Keratinocyte (primary cell): ENCODE measurements at regions not wholly inside any gene's neighbourhood (a gene's known extent, or its start where the extent isn't known, plus 50 kb on each side); places are given as distances from the start of the nearest gene placed in this dataset.

Experiments
- EZH2 ChIP-seq: IDR thresholded peaks from one replicate; pipeline ENCODE4 v1.6.1; 2012; ENCODE audit warnings: inconsistent platforms, mild to moderate bottlenecking, low read length, moderate library complexity
- TF ChIP-seq, protein P1 (sequence below), 3 experiments: IDR thresholded peaks in 1 of 3; conservative IDR thresholded peaks in 1 of 3; optimal IDR thresholded peaks in 1 of 3; 2 replicates in 2 of 3; 3 replicates in 1 of 3; pipeline versions ENCODE3 to v1.5.1; 2011; ENCODE audit warnings: low read length in 3 of 3, mild to moderate bottlenecking in 3 of 3, moderate library complexity in 2 of 3, control low read depth in 1 of 3, inconsistent platforms in 1 of 3; ENCODE audit not compliant: insufficient read depth in 2 of 3; ENCODE audit errors: extremely low read depth in 1 of 3

DNA sequence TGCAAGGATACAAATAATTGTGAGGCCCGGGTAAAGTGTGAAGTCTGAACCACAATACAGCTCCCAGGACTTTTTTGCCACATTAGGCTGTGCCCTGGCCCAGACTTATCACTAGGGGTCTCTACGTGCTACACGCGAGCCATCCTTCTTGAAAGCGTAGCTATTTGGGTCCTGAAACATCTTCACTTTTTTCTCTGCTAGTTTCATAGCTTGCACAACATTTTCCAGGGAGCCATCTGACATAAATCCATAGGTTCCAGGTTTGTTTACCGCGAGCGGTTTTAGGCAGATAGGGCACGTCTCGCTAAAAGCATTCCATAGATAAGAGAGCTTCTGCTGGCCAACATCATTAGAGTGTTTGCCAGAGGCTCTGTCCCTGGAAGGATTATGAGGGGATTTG, 226.5 kb downstream of the RPS24 start:
- TF ChIP-seq, protein P1, sequence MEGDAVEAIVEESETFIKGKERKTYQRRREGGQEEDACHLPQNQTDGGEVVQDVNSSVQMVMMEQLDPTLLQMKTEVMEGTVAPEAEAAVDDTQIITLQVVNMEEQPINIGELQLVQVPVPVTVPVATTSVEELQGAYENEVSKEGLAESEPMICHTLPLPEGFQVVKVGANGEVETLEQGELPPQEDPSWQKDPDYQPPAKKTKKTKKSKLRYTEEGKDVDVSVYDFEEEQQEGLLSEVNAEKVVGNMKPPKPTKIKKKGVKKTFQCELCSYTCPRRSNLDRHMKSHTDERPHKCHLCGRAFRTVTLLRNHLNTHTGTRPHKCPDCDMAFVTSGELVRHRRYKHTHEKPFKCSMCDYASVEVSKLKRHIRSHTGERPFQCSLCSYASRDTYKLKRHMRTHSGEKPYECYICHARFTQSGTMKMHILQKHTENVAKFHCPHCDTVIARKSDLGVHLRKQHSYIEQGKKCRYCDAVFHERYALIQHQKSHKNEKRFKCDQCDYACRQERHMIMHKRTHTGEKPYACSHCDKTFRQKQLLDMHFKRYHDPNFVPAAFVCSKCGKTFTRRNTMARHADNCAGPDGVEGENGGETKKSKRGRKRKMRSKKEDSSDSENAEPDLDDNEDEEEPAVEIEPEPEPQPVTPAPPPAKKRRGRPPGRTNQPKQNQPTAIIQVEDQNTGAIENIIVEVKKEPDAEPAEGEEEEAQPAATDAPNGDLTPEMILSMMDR (optimal IDR thresholded peaks at IDR 0.05 in 1 of 3, IDR thresholded peaks at IDR 0.05 in 1 of 3, conservative IDR thresholded peaks at IDR 0.05 in 1 of 3; ENCODE audit: extremely low read depth in 1 of 3, insufficient read depth in 2 of 3, low read length in 3 of 3) = no peak
- TF ChIP-seq EZH2 = no peak
